ENCODE measurements at regions not wholly inside any gene's neighbourhood (a gene's known extent, or its start where the extent isn't known, plus 50 kb on each side); places are given as distances from the start of the nearest gene placed in this dataset.
"Not testable (repeated sequence)": the region's sequence is repeated elsewhere in the genome, so short reads cannot be mapped to it uniquely, and the experiment has no call there.

GRCh38 chr3:17836919-17837318 lies 94.5 kb upstream of the TBC1D5 start:
- DNase-seq (ENCODE audit: low read depth in 2 of 2), result no peak

- DNase-seq (ENCODE audit: low read depth in 2 of 2), result no peak
Measured at GRCh38 chr3:17836092-17836491, 93.7 kb upstream of the TBC1D5 start.

GRCh38 chr3:17833786-17834559 lies 91.5 kb upstream of the TBC1D5 start:
- DNase-seq (ENCODE audit: low read depth in 2 of 2), result no peak

GRCh38 chr3:17832016-17832415 lies 89.6 kb upstream of the TBC1D5 start:
- no peak for DNase-seq (ENCODE audit: low read depth in 2 of 2)

GRCh38 chr3:17831366-17831765 lies 88.9 kb upstream of the TBC1D5 start:
- DNase-seq (ENCODE audit: low read depth in 2 of 2), result no peak

- no peak for DNase-seq (ENCODE audit: low read depth in 2 of 2)
Measured at GRCh38 chr3:17830788-17831187, 88.4 kb upstream of the TBC1D5 start.

GRCh38 chr3:17828388-17828787 lies 86.0 kb upstream of the TBC1D5 start:
- no peak for DNase-seq (ENCODE audit: low read depth in 2 of 2)

- no peak for DNase-seq (ENCODE audit: low read depth in 2 of 2)
Measured at GRCh38 chr3:17825298-17825697, 82.9 kb upstream of the TBC1D5 start.

- DNase-seq (ENCODE audit: low read depth in 2 of 2), result no peak
Measured at GRCh38 chr3:17823816-17824215, 81.4 kb upstream of the TBC1D5 start.

GRCh38 chr3:17823036-17823435 lies 80.6 kb upstream of the TBC1D5 start:
- DNase-seq (ENCODE audit: low read depth in 2 of 2), result no peak

GRCh38 chr3:17820704-17821103 lies 78.3 kb upstream of the TBC1D5 start:
- no peak for DNase-seq (ENCODE audit: low read depth in 2 of 2)

GRCh38 chr3:17820275-17820674 lies 77.8 kb upstream of the TBC1D5 start:
- DNase-seq (ENCODE audit: low read depth in 2 of 2), result no peak

- DNase-seq (ENCODE audit: low read depth in 2 of 2), result not testable (repeated sequence)
Measured at GRCh38 chr3:17817973-17818372, 75.5 kb upstream of the TBC1D5 start.

GRCh38 chr3:17817545-17817944 lies 75.1 kb upstream of the TBC1D5 start:
- no peak for DNase-seq (ENCODE audit: low read depth in 2 of 2)

GRCh38 chr3:17816839-17817238 lies 74.4 kb upstream of the TBC1D5 start:
- DNase-seq (ENCODE audit: low read depth in 2 of 2), result not testable (repeated sequence)

GRCh38 chr3:17812328-17812727 lies 69.9 kb upstream of the TBC1D5 start:
- not testable (repeated sequence) for DNase-seq (ENCODE audit: low read depth in 2 of 2)

- no peak for DNase-seq (ENCODE audit: low read depth in 2 of 2)
Measured at GRCh38 chr3:17811646-17812045, 69.2 kb upstream of the TBC1D5 start.

GRCh38 chr3:17810759-17811158 lies 68.3 kb upstream of the TBC1D5 start:
- no peak for DNase-seq (ENCODE audit: low read depth in 2 of 2)

GRCh38 chr3:17808994-17809393 lies 66.6 kb upstream of the TBC1D5 start:
- DNase-seq (ENCODE audit: low read depth in 2 of 2), result no peak

- DNase-seq (ENCODE audit: low read depth in 2 of 2), result no peak
Measured at GRCh38 chr3:17806876-17807275, 64.4 kb upstream of the TBC1D5 start.

GRCh38 chr3:17806201-17806600 lies 63.8 kb upstream of the TBC1D5 start:
- DNase-seq (ENCODE audit: low read depth in 2 of 2), result no peak

- no peak for DNase-seq (ENCODE audit: low read depth in 2 of 2)
Measured at GRCh38 chr3:17805461-17805940, 63.1 kb upstream of the TBC1D5 start.

- DNase-seq (ENCODE audit: low read depth in 2 of 2), result no peak
Measured at GRCh38 chr3:17802950-17803349, 60.5 kb upstream of the TBC1D5 start.

GRCh38 chr3:17801131-17801530 lies 58.7 kb upstream of the TBC1D5 start:
- DNase-seq (ENCODE audit: low read depth in 2 of 2), result no peak

Data from activated CD4-positive, alpha-beta T cell treated with anti-CD3 and anti-CD28 coated beads for 24 hours (primary cell).